Fibroblast of lung (primary cell): ENCODE measurements at regions not wholly inside any gene's neighbourhood (a gene's known extent, or its start where the extent isn't known, plus 50 kb on each side); places are given as distances from the start of the nearest gene placed in this dataset.

Experiments used
- DNase-seq, 2 donors: peaks; one replicate each; pipeline versions ENCODE4 v3.0.0 to v3.0.0-alpha.2; 2010; ENCODE audit warnings: low read depth in 2 of 2
- H2AFZ ChIP-seq: 2 replicates; pipeline ENCODE4 v1.5.1; 2012; ENCODE audit warnings: low read length, control low read depth, inconsistent platforms
- H3K27ac ChIP-seq: 2 replicates; pipeline ENCODE4 v1.5.1; 2011; ENCODE audit warnings: low read length, control low read depth; ENCODE audit not compliant: insufficient read depth
- H3K27me3 ChIP-seq: 2 replicates; pipeline ENCODE4 v1.5.1; 2011; ENCODE audit warnings: mild to moderate bottlenecking, low read length; ENCODE audit not compliant: control insufficient read depth, insufficient read depth
- H3K36me3 ChIP-seq: 2 replicates; pipeline ENCODE4 v1.5.1; 2011; ENCODE audit warnings: low read length; ENCODE audit not compliant: control insufficient read depth, insufficient read depth
- H3K4me1 ChIP-seq: 2 replicates; pipeline ENCODE4 v1.5.1; 2011; ENCODE audit warnings: low read length; ENCODE audit not compliant: control insufficient read depth, insufficient read depth; ENCODE audit errors: extremely low read depth
- H3K4me2 ChIP-seq: 2 replicates; pipeline ENCODE4 v1.5.1; 2011; ENCODE audit warnings: low read length, control low read depth; ENCODE audit not compliant: insufficient read depth; ENCODE audit errors: extremely low read depth
- H3K4me3 ChIP-seq, 4 experiments: fragments of 200-600 bp in 1 of 4; sonication (generic) in 1 of 4; replicated peaks in 1 of 4; 2 replicates each; pipeline ENCODE4 v1.5.1; 2011 to 2016; ENCODE audit warnings: low read length in 4 of 4, low read depth in 3 of 4, mild to moderate bottlenecking in 3 of 4, control low read depth in 2 of 4, inconsistent platforms in 1 of 4, mixed read lengths in 1 of 4; ENCODE audit not compliant: insufficient read depth in 1 of 4; ENCODE audit errors: control extremely low read depth in 1 of 4
- H3K79me2 ChIP-seq: 2 replicates; pipeline ENCODE4 v1.5.1; 2012; ENCODE audit warnings: mild to moderate bottlenecking, low read length, inconsistent platforms; ENCODE audit not compliant: control insufficient read depth, insufficient read depth
- H3K9ac ChIP-seq: 2 replicates; pipeline ENCODE4 v1.5.1; 2011; ENCODE audit warnings: mild to moderate bottlenecking, low read length, control low read depth; ENCODE audit not compliant: insufficient read depth
- H3K9me3 ChIP-seq: 2 replicates; pipeline ENCODE4 v1.5.1; 2012; ENCODE audit warnings: low read depth, low read length; ENCODE audit not compliant: control insufficient read depth, insufficient read depth
- H4K20me1 ChIP-seq: 2 replicates; pipeline ENCODE4 v1.5.1; 2011; ENCODE audit warnings: low read length; ENCODE audit not compliant: control insufficient read depth, insufficient read depth; ENCODE audit errors: extremely low read depth
- EZH2 ChIP-seq: IDR thresholded peaks from 2 replicates; pipeline ENCODE4 v1.5.1; 2012; ENCODE audit warnings: low read length, control low read depth, mild to moderate bottlenecking; ENCODE audit errors: missing control alignments
- TF ChIP-seq, protein P1 (sequence below), 2 donors: IDR thresholded peaks in 1 of 2; conservative IDR thresholded peaks in 1 of 2; 1 replicate in 1 of 2; 2 replicates in 1 of 2; pipeline ENCODE4 v1.5.1; 2011 to 2012; ENCODE audit warnings: low read length in 2 of 2, control low read depth in 1 of 2, inconsistent platforms in 1 of 2, low read depth in 1 of 2, mild to moderate bottlenecking in 1 of 2

- DNase-seq: no peak
- no peaks in the 10 kb centered on the region for H3K79me2 ChIP-seq
- no peaks in the 10 kb centered on the region for H3K4me1 ChIP-seq
- H3K4me2 ChIP-seq: no peak overlapping the region
- H3K9ac ChIP-seq: no peak overlapping the region
- no peaks in the 10 kb centered on the region for H3K36me3 ChIP-seq
- H3K4me3 ChIP-seq: no peak overlapping the region
- TF ChIP-seq, protein P1, sequence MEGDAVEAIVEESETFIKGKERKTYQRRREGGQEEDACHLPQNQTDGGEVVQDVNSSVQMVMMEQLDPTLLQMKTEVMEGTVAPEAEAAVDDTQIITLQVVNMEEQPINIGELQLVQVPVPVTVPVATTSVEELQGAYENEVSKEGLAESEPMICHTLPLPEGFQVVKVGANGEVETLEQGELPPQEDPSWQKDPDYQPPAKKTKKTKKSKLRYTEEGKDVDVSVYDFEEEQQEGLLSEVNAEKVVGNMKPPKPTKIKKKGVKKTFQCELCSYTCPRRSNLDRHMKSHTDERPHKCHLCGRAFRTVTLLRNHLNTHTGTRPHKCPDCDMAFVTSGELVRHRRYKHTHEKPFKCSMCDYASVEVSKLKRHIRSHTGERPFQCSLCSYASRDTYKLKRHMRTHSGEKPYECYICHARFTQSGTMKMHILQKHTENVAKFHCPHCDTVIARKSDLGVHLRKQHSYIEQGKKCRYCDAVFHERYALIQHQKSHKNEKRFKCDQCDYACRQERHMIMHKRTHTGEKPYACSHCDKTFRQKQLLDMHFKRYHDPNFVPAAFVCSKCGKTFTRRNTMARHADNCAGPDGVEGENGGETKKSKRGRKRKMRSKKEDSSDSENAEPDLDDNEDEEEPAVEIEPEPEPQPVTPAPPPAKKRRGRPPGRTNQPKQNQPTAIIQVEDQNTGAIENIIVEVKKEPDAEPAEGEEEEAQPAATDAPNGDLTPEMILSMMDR (conservative IDR thresholded peaks at IDR 0.05 in 1 of 2, IDR thresholded peaks at IDR 0.05 in 1 of 2; ENCODE audit: low read depth in 1 of 2, low read length in 2 of 2): no peak
- TF ChIP-seq EZH2: no peak
- H2AFZ ChIP-seq: no peak overlapping the region
- no peaks in the 10 kb centered on the region for H3K9me3 ChIP-seq
- H3K27ac ChIP-seq: no peak overlapping the region
- no peaks in the 10 kb centered on the region for H3K27me3 ChIP-seq
- H4K20me1 ChIP-seq: no peaks in the 10 kb centered on the region
Observed at GRCh38 chr11:71055925-71056324, 196.5 kb downstream of the SHANK2 start.
